HG02678 (cell line): ENCODE measurements at regions not wholly inside any gene's neighbourhood (a gene's known extent, or its start where the extent isn't known, plus 50 kb on each side); places are given as distances from the start of the nearest gene placed in this dataset.

Source experiments
- ATAC-seq: cut with Tn5 transposase; IDR thresholded peaks from one replicate; pipeline ENCODE4 v1.9.1; 2021; ENCODE audit warnings: mild to moderate bottlenecking, moderate library complexity; ENCODE audit not compliant: unreplicated experiment

DNA sequence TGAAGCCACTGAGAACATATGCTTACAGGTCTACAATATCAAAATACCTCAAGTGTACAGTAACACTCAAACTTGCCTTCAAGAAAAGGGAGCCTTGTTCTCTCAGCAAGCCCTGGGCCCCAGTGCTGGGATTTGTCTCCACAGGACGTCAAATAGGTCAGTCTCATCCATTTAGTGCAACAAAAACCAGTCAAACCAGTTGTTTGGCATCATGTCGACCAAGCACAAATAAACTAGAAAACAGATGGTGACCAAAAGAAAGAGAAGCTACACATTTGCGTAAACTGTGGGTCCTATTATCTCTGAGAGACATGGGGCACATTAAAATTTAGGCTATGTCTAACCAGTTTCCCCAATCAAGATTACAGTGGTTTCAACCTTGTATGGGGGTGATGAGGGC lies 182.6 kb upstream of the PKDCC start:
- no peak for ATAC-seq

DNA sequence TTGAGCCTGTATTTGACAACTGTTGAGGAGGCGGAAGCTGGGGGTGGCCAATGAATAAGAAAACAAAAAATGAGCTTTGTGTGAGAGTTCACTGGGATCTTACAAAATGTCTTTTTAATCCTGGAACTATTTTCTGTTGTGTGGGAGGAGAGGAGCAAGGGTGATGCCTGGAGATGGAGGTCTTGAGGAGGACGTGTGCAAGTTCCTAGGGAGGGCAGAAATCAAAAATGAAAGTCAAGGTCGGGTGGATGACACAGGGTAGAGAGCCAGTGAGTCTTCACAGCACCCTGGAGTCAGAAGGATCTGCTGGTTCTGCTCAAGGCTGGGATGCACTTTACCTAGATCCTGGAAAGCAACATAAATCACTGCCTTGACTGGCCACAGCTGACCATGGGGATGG lies 180.3 kb upstream of the PKDCC start:
- no peak for ATAC-seq

DNA sequence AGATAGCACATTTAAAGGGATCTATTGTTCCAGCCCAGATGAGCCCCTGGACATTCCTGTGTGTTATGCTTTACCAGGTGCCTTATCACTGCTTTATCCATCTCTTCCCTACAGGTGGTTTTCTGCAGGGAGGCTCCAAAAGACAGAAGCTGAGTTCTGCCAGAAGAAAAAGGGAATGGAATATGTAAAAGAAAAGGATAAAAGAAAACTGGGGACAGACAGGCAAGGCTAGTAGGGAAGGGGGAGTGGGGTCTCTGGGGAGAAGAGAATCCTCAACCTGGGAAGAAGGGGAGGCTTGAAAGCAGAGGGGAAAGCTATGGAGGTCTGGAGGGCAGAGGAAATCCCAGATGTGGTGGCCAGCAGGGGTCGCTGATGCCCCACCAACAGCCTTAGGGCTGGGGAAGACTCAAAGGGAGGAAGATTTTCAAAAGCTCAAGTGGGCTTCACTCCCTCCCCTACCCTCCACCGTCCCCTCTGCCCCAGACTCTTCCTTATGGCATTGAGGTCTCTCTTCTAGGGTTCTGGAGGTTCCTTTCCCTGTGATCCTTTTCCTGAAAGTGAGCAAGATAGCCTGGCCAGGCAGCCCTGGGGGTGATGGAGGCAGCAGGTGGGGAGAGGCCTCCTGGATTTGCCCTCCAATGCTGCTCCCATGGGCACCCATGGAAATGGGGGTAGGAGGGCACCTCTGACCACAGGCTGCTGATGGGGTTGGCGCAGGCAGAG lies 178.1 kb upstream of the PKDCC start:
- peak; percentile 65 for ATAC-seq

- ATAC-seq = no peak
Observed at GRCh38 chr2:41870265-41870585, 177.6 kb upstream of the PKDCC start.

DNA sequence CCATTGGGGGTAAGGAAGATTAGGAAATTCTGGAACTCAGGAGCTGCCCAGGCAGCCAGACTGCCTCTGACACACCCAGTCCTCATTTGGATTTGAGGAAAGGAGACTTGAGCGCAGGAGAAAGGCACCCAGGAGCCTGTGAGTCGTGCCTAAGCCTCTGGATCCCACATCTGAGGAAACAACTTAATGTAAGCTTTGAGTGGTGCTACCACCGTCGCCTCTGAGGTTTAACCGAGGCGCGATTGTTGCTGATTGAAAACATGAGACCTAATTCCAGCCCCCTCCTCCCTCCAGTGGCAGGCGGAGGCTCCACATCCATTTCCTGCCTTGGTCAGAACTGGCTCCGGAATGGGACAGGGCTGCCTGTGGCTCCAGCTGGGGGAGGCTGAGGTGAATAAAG lies 176.7 kb upstream of the PKDCC start:
- ATAC-seq = no peak

GRCh38 chr2:41872646-41873045 lies 175.2 kb upstream of the PKDCC start:
- no peak for ATAC-seq

DNA sequence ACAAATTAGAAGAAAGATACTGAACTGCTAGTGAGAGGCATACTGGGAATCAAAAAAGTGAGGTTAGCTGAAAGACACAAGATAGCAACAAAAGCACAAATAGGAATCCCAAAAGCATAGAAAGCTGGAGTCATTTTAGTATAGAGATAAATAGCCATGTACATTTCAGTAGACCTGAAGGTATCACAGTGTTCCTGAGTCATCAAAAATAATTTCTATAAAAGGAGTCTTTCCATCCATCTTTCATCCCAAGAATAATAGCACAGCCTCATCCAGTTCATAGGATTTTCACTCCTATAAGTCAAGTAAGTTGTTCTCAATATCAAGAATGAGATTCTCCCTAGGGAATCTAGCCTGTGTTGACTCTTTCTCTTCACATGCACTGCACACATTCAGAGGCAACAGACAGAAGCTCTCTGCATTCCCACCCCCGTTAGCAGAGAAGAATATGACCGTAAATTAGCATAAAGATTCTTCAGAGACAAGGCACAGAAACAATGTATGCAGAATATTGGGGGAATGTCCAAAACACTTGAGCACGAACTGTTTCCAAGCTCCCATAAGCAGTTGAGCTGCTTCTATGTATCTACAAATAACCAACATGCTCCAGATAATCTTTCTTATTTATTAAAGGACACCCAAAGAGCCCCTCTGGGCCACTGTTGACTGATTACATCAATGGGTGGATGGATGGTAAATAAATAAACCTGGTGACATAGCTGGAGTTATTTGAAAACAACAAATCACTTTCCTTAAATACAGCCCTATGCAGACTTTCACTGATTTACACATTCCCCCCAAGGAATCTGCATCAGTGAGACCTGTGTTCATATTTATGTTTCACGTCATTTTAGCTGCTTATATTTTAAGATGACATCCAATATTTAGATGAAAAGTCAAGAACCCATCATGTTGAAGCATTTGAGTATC lies 174.5 kb upstream of the PKDCC start:
- ATAC-seq = no peak

DNA sequence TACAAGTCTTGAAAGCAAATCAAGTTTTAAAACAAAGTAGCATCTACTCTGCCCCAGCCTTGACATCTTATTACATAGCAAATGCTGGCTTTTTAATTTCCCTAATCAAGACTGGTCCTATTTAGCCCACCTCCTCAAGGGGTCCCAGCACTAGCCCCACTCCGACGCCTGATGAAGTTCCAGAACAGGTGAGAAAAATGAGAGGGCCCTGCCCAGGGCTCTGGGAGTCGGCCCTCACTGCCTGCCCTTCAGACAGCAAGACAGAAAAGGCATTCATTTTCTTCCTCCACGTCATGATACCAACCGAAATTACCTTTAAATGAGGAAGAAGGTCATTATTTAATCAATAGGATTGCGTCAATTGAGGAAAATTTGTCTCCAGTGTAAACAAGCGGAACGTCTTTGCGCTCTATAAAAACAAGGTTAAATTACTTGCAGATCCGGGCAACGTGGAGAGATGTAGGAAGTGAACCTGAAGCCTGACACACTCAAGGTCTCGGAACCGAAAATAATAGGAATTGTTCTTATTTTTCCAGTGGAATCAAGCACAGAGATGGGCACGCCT lies 170.6 kb upstream of the PKDCC start:
- no peak for ATAC-seq

DNA sequence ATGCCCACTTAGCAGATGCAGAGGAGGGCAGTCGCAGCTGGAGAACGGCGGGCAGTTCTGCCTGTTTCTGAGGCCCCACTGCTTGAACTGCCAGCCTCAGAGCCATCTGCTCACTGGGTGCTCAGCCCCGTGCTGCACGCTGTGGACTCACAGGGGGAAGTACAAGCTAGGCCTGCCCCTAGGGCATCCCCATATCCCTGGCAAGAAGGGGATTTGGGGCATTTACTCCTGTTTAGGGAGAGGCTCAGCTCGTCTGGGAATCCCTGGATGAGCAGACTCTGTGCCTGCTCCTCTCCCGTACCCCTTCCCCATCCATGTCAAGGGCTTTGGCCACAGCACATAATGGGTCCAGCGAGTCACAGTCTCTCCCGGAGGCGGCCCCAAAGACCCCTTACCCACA lies 169.8 kb upstream of the PKDCC start:
- no peak for ATAC-seq

- no peak for ATAC-seq
Observed at GRCh38 chr2:41878716-41879234, 169.0 kb upstream of the PKDCC start.

GRCh38 chr2:41879235-41879916 lies 168.4 kb upstream of the PKDCC start:
- ATAC-seq = no peak

GRCh38 chr2:41880561-41881243 lies 167.1 kb upstream of the PKDCC start:
- no peak for ATAC-seq

- ATAC-seq = no peak
Observed at GRCh38 chr2:41881249-41881648, 166.6 kb upstream of the PKDCC start.

- no peak for ATAC-seq
Observed at GRCh38 chr2:41884718-41885117, 163.1 kb upstream of the PKDCC start.

DNA sequence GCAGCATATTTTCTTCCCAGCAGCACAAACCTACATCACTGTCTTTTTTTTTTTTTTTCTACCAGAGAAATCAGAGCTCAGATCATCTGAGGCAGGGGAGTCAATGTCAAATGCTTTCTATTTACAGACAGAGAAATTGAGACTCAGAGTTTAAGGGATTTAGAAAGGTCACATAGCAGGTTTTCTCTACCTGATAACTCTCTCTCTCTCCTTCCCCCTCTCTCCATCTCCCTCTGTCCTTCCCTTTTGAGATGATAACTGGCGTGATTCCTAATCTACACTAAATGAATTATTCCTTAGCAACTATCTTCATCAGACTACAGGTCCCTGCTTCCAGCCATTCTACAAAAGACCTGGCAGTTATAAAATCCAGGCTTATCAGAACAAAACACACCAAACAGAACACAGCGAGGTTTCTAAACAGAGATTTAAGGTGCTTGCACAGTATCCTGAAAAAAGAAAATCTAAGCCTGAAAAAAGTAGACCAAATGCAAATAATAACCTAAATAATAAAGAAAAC lies 161.6 kb upstream of the PKDCC start:
- no peak for ATAC-seq

DNA sequence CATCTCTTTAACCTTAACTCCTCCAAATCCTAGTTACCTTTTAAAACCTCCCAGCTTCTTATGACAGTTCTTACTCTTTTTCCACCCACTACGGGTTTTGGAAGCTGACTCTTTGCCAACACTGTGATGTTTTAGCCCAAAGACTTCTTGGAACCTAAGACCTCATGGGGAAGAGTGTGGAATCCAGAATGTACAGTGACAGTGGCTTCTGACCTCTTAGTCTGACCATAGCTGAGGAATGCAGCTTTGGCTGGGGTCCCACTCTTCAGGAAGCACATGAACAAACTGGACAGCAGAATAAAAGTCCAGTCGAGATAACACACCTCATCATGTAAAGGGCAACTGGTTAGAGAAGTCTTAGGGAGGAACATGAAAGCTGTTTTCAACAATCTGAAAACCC lies 161.1 kb upstream of the PKDCC start:
- no peak for ATAC-seq

DNA sequence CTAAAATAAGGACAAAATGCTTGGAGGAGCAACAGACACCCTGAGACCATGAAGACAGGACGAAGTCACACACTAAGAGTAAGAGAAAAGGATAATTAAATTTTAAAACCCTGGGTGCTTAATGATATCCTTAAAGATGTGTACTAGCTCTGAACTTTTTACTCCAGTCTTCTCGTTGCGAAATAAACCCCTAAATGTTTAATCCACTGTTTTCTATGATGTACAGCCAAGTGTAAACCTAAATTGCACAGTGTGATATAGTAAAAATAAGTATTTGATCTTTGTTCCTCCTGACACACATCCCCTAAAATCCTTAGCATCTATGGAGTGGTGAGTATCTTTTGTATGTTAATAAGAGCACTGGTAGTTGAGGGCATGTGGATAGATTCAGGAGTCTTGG lies 157.5 kb upstream of the PKDCC start:
- ATAC-seq = no peak

DNA sequence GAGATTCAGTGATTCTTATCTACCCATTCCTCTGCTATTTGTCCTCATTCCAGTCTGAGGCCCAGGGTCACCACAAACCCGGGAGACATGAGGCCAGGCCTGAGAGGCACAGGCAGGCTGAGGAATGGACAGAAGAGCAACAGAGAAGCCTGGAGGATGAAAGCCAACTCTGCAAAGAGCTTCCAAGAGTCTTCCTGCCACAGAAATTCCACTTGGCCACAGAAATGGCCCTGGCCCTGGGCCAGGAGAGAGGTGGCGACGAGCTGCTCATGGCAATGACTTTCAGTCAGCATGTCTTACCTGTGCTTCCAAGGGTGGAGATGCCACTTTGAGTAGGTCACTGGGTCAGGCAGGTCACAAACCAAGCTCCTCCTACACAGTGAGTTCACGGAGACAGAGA lies 155.3 kb upstream of the PKDCC start:
- no peak for ATAC-seq

DNA sequence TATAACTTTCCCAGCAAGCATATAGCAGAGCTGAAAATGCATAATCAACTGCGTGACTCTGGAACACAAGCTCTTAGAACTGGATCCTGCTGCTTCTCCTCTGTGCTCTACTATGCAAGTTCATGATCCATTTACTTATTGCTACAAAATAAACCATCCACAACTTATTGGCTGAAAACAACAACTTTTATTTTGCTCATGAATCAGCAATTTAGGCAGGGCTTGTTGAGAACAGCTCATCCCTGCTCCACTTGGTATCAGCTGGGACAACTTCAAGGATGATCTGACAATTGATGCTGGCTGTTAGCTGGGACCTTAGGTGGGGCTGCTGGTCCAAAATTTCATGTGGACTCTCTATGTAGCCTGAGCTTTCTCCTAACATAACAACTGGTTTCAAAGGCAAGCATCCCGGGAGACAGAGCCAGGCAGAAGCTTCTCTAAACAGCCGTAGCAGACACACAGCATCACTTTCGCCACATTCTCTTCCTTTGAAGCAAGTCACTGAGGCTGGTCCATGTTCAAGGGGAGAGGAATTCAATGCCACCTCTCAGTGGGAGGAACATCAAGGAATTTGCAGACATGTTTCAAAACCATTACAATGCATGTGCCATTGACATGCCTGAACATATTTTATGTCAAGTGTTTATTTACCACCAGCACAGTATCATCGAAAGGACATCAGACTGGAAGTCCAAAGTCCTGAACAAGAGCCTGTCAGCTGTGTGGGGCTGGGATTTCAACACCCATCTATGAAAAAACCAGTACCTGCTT lies 153.1 kb upstream of the PKDCC start:
- ATAC-seq = no peak

DNA sequence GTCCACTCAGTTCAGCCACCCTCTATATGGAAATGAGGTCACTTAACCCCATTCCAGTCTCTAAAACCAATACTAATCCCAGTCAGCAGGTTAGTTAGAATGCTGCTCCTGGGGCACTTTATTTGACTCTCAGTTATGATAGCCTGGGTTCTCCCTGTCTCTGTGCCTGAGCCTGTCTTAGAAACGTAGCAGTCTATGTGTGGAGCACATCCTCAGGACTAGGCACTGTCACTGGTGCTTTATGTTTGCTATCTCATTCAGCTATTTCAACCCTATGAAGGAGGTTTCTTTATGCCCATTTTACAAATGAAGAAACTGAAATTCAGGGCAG lies 152.5 kb upstream of the PKDCC start:
- no peak for ATAC-seq
